ENCODE measurements at regions not wholly inside any gene's neighbourhood (a gene's known extent, or its start where the extent isn't known, plus 50 kb on each side); places are given as distances from the start of the nearest gene placed in this dataset.
"Not testable (repeated sequence)": the region's sequence is repeated elsewhere in the genome, so short reads cannot be mapped to it uniquely, and the experiment has no call there.

DNA sequence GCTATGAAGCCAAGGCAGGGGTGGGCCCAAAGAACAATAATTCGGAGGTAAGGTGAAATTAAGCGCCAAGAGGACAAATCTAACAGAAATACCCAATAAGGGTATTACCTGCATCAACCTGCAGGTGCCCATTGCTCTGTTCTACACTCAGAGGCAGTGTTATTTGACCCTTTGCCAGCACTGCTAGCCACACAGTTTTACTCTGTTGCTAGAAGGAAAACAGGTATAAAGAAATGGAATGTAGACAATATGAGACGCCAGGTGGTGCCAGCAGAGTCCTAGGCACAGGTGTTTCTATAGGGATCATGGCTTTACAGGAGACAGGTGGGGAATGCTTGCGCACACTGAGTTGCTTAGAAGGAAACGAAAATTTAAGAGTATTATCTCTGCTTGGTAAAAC lies 201.3 kb downstream of the HTR1A start:
- Mint-ChIP-seq H3K9me3 (ENCODE audit: unreplicated experiment) (no peaks in the 10 kb centered on the region), H3K4me1 (ENCODE audit: low read depth, unreplicated experiment) (no peaks in the 10 kb centered on the region), H3K27ac (ENCODE audit: unreplicated experiment) (no peak overlapping the region), H3K4me3 (ENCODE audit: unreplicated experiment) (no peak overlapping the region), H3K27me3 (ENCODE audit: insufficient read depth, unreplicated experiment) (peaks cover 11% of the 10 kb centered on the region), H3K36me3 (ENCODE audit: insufficient read depth, unreplicated experiment) (peaks cover 4% of the 10 kb centered on the region)
- no peaks in the 10 kb centered on the region for H3K36me3 ChIP-seq (ENCODE audit: control insufficient read depth, insufficient read depth, low read length)
- H3K4me1 ChIP-seq: no peaks in the 10 kb centered on the region
- intact Hi-C loops (cut with micrococcal nuclease; ENCODE audit: unreplicated experiment): loop anchor here (1.0 kb wide), 1 partner anchor 202 kb away; no protein-coding TSS in a partner anchor
- no peaks in the 10 kb centered on the region for H3K27me3 ChIP-seq (replicated peaks; ENCODE audit: control insufficient read depth, insufficient read depth, low read length)
- no TSS peak for BruUV-seq (replicated peaks)
- H3K9me3 ChIP-seq: no peaks in the 10 kb centered on the region
- ChIA-PET CTCF (no interaction called here), POLR2A (no interaction called here)
- DNase-seq: no peak
- TF ChIP-seq, protein P1, sequence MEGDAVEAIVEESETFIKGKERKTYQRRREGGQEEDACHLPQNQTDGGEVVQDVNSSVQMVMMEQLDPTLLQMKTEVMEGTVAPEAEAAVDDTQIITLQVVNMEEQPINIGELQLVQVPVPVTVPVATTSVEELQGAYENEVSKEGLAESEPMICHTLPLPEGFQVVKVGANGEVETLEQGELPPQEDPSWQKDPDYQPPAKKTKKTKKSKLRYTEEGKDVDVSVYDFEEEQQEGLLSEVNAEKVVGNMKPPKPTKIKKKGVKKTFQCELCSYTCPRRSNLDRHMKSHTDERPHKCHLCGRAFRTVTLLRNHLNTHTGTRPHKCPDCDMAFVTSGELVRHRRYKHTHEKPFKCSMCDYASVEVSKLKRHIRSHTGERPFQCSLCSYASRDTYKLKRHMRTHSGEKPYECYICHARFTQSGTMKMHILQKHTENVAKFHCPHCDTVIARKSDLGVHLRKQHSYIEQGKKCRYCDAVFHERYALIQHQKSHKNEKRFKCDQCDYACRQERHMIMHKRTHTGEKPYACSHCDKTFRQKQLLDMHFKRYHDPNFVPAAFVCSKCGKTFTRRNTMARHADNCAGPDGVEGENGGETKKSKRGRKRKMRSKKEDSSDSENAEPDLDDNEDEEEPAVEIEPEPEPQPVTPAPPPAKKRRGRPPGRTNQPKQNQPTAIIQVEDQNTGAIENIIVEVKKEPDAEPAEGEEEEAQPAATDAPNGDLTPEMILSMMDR (IDR thresholded peaks at IDR 0.05; ENCODE audit: insufficient read depth in 1 of 2, low read depth in 1 of 2, low read length in 1 of 2, severe bottlenecking in 1 of 2, unreplicated experiment in 1 of 2): no peak
- H3K4me3 ChIP-seq (ENCODE audit: low read depth, low read length): no peak overlapping the region

DNA sequence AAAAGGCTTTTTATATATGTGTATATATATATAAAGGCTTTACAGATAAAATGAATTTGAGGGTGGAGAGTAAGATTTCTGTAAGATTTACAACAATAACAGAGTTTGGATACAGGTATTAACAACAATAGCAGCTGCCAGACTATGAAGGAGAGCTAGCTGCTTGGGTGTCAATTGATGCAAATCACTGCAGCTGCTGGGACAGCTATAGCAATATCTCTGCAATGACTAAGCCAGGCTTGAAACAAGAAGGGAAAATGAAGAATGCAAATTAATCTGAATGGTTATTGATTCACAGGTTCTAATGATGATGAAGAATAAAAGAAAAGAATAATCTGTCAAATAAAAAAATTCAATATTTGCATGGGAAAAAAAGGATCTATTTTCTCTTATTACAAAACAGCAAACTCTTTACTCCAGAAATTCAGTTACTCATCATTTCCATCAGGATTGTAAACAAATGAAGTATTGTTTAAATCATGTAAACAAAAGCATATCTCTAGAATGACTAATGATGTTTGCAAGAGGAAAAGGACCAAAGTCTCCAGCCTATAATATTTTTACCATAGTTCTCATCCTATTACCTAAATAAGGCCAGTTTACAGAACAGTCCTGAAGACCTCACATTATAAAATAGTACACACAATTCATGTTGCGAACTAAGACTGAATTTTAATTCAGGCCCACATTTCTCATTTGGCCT lies 219.0 kb downstream of the HTR1A start:
- no peaks in the 10 kb centered on the region for H3K4me1 Mint-ChIP-seq (ENCODE audit: low read depth, unreplicated experiment)
- intact Hi-C loops (cut with micrococcal nuclease; ENCODE audit: unreplicated experiment): no loop called here
- H3K36me3 Mint-ChIP-seq (ENCODE audit: insufficient read depth, unreplicated experiment): no peaks in the 10 kb centered on the region
- Histone ChIP-seq H3K4me3 (ENCODE audit: low read depth, low read length) (no peak overlapping the region), H3K27me3 (replicated peaks; ENCODE audit: control insufficient read depth, insufficient read depth, low read length) (no peaks in the 10 kb centered on the region), H3K36me3 (ENCODE audit: control insufficient read depth, insufficient read depth, low read length) (no peaks in the 10 kb centered on the region), H3K4me1 (no peaks in the 10 kb centered on the region), H3K9me3 (no peaks in the 10 kb centered on the region)
- TF ChIP-seq, protein P1 (IDR thresholded peaks at IDR 0.05; ENCODE audit: insufficient read depth in 1 of 2, low read depth in 1 of 2, low read length in 1 of 2, severe bottlenecking in 1 of 2, unreplicated experiment in 1 of 2): no peak
- H3K27me3 Mint-ChIP-seq (ENCODE audit: insufficient read depth, unreplicated experiment): no peaks in the 10 kb centered on the region
- ChIA-PET CTCF (no interaction called here), POLR2A (no interaction called here)
- H3K9me3 Mint-ChIP-seq (ENCODE audit: unreplicated experiment): no peaks in the 10 kb centered on the region
- H3K4me3 Mint-ChIP-seq (ENCODE audit: unreplicated experiment): no peak overlapping the region
- no peak for DNase-seq
- no peak overlapping the region for H3K27ac Mint-ChIP-seq (ENCODE audit: unreplicated experiment)
- no TSS peak for BruUV-seq (replicated peaks)

DNA sequence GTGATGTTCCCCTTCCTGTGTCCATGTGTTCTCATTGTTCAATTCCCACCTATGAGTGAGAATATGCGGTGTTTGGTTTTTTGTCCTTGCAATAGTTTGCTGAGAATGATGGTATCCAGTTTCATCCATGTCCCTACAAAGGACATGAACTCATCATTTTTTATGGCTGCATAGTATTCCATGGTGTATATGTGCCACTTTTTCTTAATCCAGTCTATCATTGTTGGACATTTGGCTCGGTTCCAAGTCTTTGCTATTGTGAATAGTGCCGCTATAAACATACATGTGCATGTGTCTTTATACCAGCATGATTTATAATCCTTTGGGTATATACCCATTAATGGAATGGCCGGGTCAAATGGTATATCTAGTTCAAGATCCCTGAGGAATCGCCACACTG lies 229.4 kb downstream of the HTR1A start:
- H3K9me3 ChIP-seq; DNase-seq; CTCF ChIA-PET; H3K4me3 ChIP-seq (ENCODE audit: low read depth, low read length); H3K27me3 Mint-ChIP-seq (ENCODE audit: insufficient read depth, unreplicated experiment); H3K36me3 ChIP-seq (ENCODE audit: control insufficient read depth, insufficient read depth, low read length); intact Hi-C loops (cut with micrococcal nuclease; ENCODE audit: unreplicated experiment); H3K4me1 Mint-ChIP-seq (ENCODE audit: low read depth, unreplicated experiment); BruUV-seq (replicated peaks); H3K4me3 Mint-ChIP-seq (ENCODE audit: unreplicated experiment); H3K36me3 Mint-ChIP-seq (ENCODE audit: insufficient read depth, unreplicated experiment); POLR2A ChIA-PET; H3K27ac Mint-ChIP-seq (ENCODE audit: unreplicated experiment); H3K4me1 ChIP-seq; H3K9me3 Mint-ChIP-seq (ENCODE audit: unreplicated experiment); H3K27me3 ChIP-seq (replicated peaks; ENCODE audit: control insufficient read depth, insufficient read depth, low read length): not testable (repeated sequence)

DNA sequence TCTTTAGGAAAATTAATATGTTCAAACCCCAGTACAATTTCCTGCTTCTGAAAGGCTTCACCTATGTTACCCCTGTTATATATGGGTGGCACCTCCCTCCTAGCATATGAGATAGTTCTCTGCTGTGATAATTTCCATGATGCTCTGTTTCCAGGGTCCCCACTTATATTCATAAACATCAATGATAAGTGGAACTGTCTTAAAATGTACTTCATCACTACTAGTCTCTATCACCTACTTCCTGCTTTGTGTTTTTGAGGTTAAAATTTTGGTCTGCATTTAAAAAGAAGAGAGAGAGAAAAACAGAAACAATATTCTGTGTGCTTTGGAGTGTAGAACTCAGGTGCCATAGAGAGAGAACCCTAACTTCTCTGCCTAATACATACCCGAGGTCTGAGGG lies 234.7 kb downstream of the HTR1A start:
- POLR2A ChIA-PET: no interaction called here
- no peaks in the 10 kb centered on the region for H3K36me3 Mint-ChIP-seq (ENCODE audit: insufficient read depth, unreplicated experiment)

More for the DNA sequence above, 234.7 kb downstream of the HTR1A start:
- TF ChIP-seq, protein P1 (IDR thresholded peaks at IDR 0.05; ENCODE audit: insufficient read depth in 1 of 2, low read depth in 1 of 2, low read length in 1 of 2, severe bottlenecking in 1 of 2, unreplicated experiment in 1 of 2): no peak
- no TSS peak for BruUV-seq (replicated peaks)
- no peak for DNase-seq
- no peaks in the 10 kb centered on the region for H3K4me1 Mint-ChIP-seq (ENCODE audit: low read depth, unreplicated experiment)
- H3K36me3 ChIP-seq (ENCODE audit: control insufficient read depth, insufficient read depth, low read length): no peaks in the 10 kb centered on the region
- H3K27ac Mint-ChIP-seq (ENCODE audit: unreplicated experiment): no peak overlapping the region
- no peaks in the 10 kb centered on the region for H3K9me3 ChIP-seq
- no peaks in the 10 kb centered on the region for H3K27me3 ChIP-seq (replicated peaks; ENCODE audit: control insufficient read depth, insufficient read depth, low read length)
- H3K27me3 Mint-ChIP-seq (ENCODE audit: insufficient read depth, unreplicated experiment): no peaks in the 10 kb centered on the region
- no peak overlapping the region for H3K4me3 ChIP-seq (ENCODE audit: low read depth, low read length)
- CTCF ChIA-PET: no interaction called here
- H3K9me3 Mint-ChIP-seq (ENCODE audit: unreplicated experiment): no peaks in the 10 kb centered on the region
- intact Hi-C loops (cut with micrococcal nuclease; ENCODE audit: unreplicated experiment): no loop called here
- H3K4me1 ChIP-seq: no peaks in the 10 kb centered on the region
- no peak overlapping the region for H3K4me3 Mint-ChIP-seq (ENCODE audit: unreplicated experiment)
